Neural progenitor cell (in vitro differentiated cells): ENCODE measurements at regions not wholly inside any gene's neighbourhood (a gene's known extent, or its start where the extent isn't known, plus 50 kb on each side); places are given as distances from the start of the nearest gene placed in this dataset.

ENCODE experiments used
- EZH2 ChIP-seq: fragments of 200-600 bp; sonication (generic); IDR thresholded peaks from 2 replicates; pipeline ENCODE4 v1.6.1; 2017; ENCODE audit warnings: antibody characterized with exemption, mild to moderate bottlenecking, moderate library complexity
- EZH2phosphoT487 ChIP-seq: fragments of 200-600 bp; sonication (generic); IDR thresholded peaks from 2 replicates; pipeline ENCODE4 v1.6.1; 2017; ENCODE audit warnings: antibody characterized with exemption
- TF ChIP-seq, protein P1 (sequence below): fragments of 200-600 bp; sonication (generic); IDR thresholded peaks from 2 replicates; pipeline ENCODE4 v1.5.1; 2017; ENCODE audit warnings: antibody characterized with exemption, mild to moderate bottlenecking

DNA sequence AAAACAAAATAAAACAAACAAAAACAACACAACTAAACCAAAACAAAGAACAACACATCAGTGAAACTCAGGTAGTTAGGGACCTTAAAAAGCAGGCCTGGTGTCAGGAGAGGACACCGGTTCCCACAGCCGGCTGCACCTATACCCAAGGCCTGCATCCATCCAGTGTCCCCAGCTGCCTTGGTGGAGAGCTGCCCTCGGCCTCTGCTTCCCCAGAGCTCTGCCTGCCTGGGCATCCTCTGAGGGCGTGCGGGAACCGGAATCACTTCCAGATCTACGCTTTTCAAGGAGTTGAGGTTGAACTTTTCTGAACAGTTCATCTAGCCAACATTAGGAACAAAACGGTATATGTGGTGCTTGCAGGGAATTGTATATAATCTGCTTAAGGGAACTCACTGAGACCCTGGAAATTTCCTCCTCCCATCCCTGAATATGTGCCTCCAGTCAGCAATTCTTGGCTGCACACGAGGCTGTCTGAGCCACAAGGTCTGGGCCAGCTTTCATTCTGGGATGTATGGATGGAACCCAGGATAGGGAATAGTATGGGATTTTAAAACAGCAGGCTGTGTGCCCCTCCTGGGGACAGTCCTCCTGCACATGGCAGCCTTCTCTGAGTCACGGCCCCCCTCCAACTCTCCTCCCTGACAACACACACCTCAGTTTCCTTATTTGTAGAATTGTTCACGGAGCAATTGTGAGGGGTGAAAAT lies 319.0 kb upstream of the RTL1 start:
- TF ChIP-seq, protein P1, sequence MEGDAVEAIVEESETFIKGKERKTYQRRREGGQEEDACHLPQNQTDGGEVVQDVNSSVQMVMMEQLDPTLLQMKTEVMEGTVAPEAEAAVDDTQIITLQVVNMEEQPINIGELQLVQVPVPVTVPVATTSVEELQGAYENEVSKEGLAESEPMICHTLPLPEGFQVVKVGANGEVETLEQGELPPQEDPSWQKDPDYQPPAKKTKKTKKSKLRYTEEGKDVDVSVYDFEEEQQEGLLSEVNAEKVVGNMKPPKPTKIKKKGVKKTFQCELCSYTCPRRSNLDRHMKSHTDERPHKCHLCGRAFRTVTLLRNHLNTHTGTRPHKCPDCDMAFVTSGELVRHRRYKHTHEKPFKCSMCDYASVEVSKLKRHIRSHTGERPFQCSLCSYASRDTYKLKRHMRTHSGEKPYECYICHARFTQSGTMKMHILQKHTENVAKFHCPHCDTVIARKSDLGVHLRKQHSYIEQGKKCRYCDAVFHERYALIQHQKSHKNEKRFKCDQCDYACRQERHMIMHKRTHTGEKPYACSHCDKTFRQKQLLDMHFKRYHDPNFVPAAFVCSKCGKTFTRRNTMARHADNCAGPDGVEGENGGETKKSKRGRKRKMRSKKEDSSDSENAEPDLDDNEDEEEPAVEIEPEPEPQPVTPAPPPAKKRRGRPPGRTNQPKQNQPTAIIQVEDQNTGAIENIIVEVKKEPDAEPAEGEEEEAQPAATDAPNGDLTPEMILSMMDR: no peak
- TF ChIP-seq EZH2phosphoT487 (no peak), EZH2 (no peak)
